ENCODE measurements at regions not wholly inside any gene's neighbourhood (a gene's known extent, or its start where the extent isn't known, plus 50 kb on each side); places are given as distances from the start of the nearest gene placed in this dataset.

DNA sequence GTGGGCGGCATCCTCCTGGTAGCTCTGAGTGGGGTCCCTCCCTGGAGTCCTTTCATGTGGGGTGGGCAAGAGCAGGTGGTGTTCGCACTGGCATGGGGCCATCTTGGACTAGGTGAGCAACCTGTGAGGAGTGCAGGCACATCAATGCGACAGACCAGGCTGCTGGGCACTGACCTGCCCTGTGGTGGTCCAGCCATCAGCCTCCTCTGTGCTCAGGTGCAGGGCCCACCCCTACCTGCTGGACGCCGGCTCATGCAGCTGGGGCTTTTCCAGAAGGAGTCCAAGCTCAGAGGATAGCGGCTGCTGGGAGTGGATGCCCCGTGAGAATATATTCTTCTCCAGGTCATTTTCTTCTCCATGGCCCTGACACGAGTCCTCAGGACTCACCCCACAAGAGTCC, 424.4 kb downstream of the GLRX3 start:
- intact Hi-C loops (cut with DNase I) = no loop called here
- TF ChIP-seq, protein P1, sequence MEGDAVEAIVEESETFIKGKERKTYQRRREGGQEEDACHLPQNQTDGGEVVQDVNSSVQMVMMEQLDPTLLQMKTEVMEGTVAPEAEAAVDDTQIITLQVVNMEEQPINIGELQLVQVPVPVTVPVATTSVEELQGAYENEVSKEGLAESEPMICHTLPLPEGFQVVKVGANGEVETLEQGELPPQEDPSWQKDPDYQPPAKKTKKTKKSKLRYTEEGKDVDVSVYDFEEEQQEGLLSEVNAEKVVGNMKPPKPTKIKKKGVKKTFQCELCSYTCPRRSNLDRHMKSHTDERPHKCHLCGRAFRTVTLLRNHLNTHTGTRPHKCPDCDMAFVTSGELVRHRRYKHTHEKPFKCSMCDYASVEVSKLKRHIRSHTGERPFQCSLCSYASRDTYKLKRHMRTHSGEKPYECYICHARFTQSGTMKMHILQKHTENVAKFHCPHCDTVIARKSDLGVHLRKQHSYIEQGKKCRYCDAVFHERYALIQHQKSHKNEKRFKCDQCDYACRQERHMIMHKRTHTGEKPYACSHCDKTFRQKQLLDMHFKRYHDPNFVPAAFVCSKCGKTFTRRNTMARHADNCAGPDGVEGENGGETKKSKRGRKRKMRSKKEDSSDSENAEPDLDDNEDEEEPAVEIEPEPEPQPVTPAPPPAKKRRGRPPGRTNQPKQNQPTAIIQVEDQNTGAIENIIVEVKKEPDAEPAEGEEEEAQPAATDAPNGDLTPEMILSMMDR (IDR thresholded peaks at IDR 0.05) = no peak
- Histone ChIP-seq H3K27me3 (peaks cover 0 to 15% (median 3%) of the 10 kb centered on the region in 7 donors), H3K27ac (no peak overlapping the region), H3K4me1 (no peaks in the 10 kb centered on the region), H3K9me3 (no peaks in the 10 kb centered on the region), H3K36me3 (no peaks in the 10 kb centered on the region), H3K4me3 (no peak overlapping the region)
- DNase-seq (no peak), ATAC-seq (no peak)
- 88 to 89% methylated on average over 8 of the region's 8 CpGs for WGBS, 2 donors

DNA sequence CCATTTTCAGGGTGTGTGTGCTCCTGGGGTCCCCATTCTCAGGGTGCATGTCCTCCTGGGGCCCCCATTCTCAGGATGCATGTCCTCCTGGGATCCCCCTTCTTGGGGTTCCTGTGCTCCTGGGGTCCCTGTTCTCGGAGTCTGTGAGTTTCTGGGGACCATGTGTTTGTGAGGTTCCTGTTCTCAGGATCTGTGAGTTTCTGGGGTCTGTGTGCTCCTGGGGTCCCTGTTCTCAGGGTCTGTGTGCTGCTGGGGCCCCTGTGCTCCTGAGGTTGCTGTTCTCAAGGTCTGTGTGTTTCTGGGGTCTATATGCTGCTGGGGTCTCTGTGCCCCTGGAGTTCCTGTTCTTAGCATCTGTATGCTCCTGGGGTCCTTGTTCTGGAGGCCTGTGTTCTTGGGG, 425.5 kb downstream of the GLRX3 start:
- Histone ChIP-seq H3K9me3 (no peaks in the 10 kb centered on the region), H3K4me3 (no peak overlapping the region), H3K27ac (no peak overlapping the region), H3K36me3 (no peaks in the 10 kb centered on the region), H3K27me3 (peaks cover 0 to 22% (median 5%) of the 10 kb centered on the region in 7 donors), H3K4me1 (no peaks in the 10 kb centered on the region)
- intact Hi-C loops (cut with DNase I) = no loop called here
- no peak for DNase-seq
- ATAC-seq = no peak
- TF ChIP-seq, protein P1 (IDR thresholded peaks at IDR 0.05) = no peak
- 67 to 78% methylated on average over 1 of the region's 1 CpG for WGBS, 2 donors

DNA sequence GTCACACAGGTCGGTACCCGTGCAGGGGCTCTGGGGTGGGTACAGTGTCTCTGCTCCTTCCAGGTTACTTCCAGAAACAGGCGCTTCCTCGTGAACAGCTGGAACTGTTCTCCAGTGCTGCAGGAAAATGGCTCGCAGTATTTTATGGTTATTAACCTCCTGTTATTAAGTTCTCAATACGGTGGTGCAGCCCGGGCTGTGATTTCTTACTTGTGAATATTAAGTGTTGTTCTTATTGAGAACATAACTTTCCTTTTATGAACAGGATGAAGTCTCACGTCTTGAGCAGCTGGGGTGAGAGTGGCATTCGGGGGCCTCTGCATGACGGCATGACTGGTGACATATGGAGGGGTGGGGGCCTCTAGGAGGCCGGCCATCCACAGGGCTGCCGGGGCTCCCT, 430.8 kb downstream of the GLRX3 start:
- intact Hi-C loops (cut with DNase I) = no loop called here
- TF ChIP-seq, protein P1 (IDR thresholded peaks at IDR 0.05) = no peak

DNA sequence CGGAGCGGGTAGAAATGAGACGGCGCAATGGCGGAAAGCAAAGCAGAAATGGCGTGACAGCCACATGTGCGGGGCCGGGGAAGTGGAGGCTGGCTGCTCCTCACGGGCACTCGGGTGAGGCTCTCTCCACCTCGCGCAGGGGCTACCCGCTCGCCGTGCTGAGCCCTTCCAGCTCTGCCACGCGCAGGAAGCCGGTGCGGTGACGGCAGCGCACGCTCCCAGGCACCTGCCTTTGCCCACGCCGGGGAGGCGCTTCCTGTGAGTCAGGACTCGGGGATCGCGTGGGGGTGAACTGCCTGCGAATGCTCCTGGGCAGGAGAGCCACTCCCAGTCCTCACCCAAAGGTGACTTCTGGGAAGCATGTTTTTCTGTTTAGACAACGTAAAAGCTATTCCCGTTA, 431.2 kb downstream of the GLRX3 start:
- 92% methylated on average over 31 of the region's 31 CpGs for WGBS, 2 donors
- Histone ChIP-seq H3K4me1 (no peaks in the 10 kb centered on the region), H3K27ac (no peak overlapping the region), H3K27me3 (peaks cover 0 to 19% (median 4%) of the 10 kb centered on the region in 7 donors), H3K4me3 (no peak overlapping the region), H3K9me3 (no peaks in the 10 kb centered on the region), H3K36me3 (no peaks in the 10 kb centered on the region)
- TF ChIP-seq, protein P1 (IDR thresholded peaks at IDR 0.05) = no peak
- DNase-seq (no peak), ATAC-seq (no peak)
- intact Hi-C loops (cut with DNase I) = no loop called here

More for the DNA sequence above, 430.8 kb downstream of the GLRX3 start:
- no peak for ATAC-seq
- H3K9me3 ChIP-seq = no peaks in the 10 kb centered on the region
- H3K4me3 ChIP-seq = no peak overlapping the region
- no peak for DNase-seq
- no peaks in the 10 kb centered on the region for H3K4me1 ChIP-seq
- no peaks in the 10 kb centered on the region for H3K36me3 ChIP-seq
- H3K27ac ChIP-seq = no peak overlapping the region
- peaks cover 0 to 23% (median 4%) of the 10 kb centered on the region in 7 donors for H3K27me3 ChIP-seq
- 86 to 87% methylated on average over 12 of the region's 12 CpGs for whole genome bisulfite sequencing, 2 donors
